ENCODE measurements at regions not wholly inside any gene's neighbourhood (a gene's known extent, or its start where the extent isn't known, plus 50 kb on each side); places are given as distances from the start of the nearest gene placed in this dataset.
A peak's percentile ranks its signal among the peaks of the same experiment; 100 is the strongest.

- no peak for TF ChIP-seq ESRRG (CRISPR knock-in tag; IDR thresholded peaks at IDR 0.05)
- TF ChIP-seq ARNTL (CRISPR knock-in tag; IDR thresholded peaks at IDR 0.05; ENCODE audit: borderline replicate concordance, low read depth) = no peak
- no peak for TF ChIP-seq OSR1 (CRISPR knock-in tag; IDR thresholded peaks at IDR 0.05)
- TF ChIP-seq ZC3H10 (CRISPR knock-in tag; IDR thresholded peaks at IDR 0.05) = no peak
- TF ChIP-seq CSRNP3 (CRISPR knock-in tag; IDR thresholded peaks at IDR 0.05) = no peak
- no peak for TF ChIP-seq POU6F1 (CRISPR knock-in tag; IDR thresholded peaks at IDR 0.05; ENCODE audit: borderline replicate concordance, low read depth)
- TF ChIP-seq SNAI2 (CRISPR knock-in tag; IDR thresholded peaks at IDR 0.05) = no peak
- no peak for TF ChIP-seq ZNF8 (CRISPR knock-in tag; IDR thresholded peaks at IDR 0.05)
- no peak for TF ChIP-seq ZNF70 (CRISPR knock-in tag; IDR thresholded peaks at IDR 0.05)
- no peak for TF ChIP-seq RARB (CRISPR knock-in tag; IDR thresholded peaks at IDR 0.05)
- TF ChIP-seq ZFP3 (CRISPR knock-in tag; IDR thresholded peaks at IDR 0.05) = no peak
- no peak for TF ChIP-seq PPARA (CRISPR knock-in tag; IDR thresholded peaks at IDR 0.05; ENCODE audit: borderline replicate concordance)
- ATAC-seq = no peak
These were observed 311.0 kb downstream of the HLX start for GRCh38 chr1:221190249-221190648.

GRCh38 chr1:221192055-221192454 lies 312.8 kb downstream of the HLX start:
- peak; percentile 86 for ATAC-seq
- TF ChIP-seq BACH2 (CRISPR knock-in tag; IDR thresholded peaks at IDR 0.05; ENCODE audit: borderline replicate concordance) = no peak
- no peak for TF ChIP-seq OSR1 (CRISPR knock-in tag; IDR thresholded peaks at IDR 0.05)
- no peak for TF ChIP-seq ESRRG (CRISPR knock-in tag; IDR thresholded peaks at IDR 0.05)
- no peak for TF ChIP-seq ZNF70 (CRISPR knock-in tag; IDR thresholded peaks at IDR 0.05)
- no peak for TF ChIP-seq CSDC2 (CRISPR knock-in tag; IDR thresholded peaks at IDR 0.05)
- TF ChIP-seq ZFP30 (CRISPR knock-in tag; IDR thresholded peaks at IDR 0.05) = no peak
- no peak for TF ChIP-seq RARB (CRISPR knock-in tag; IDR thresholded peaks at IDR 0.05)
- no peak for TF ChIP-seq ISL1 (CRISPR knock-in tag; IDR thresholded peaks at IDR 0.05)
- no peak for TF ChIP-seq ZNF8 (CRISPR knock-in tag; IDR thresholded peaks at IDR 0.05)
- no peak for TF ChIP-seq TSHZ2 (CRISPR knock-in tag; IDR thresholded peaks at IDR 0.05)
- no peak for TF ChIP-seq SNAI2 (CRISPR knock-in tag; IDR thresholded peaks at IDR 0.05)
- TF ChIP-seq POU6F1 (CRISPR knock-in tag; IDR thresholded peaks at IDR 0.05; ENCODE audit: borderline replicate concordance, low read depth) = no peak
- no peak for TF ChIP-seq CREB5 (CRISPR knock-in tag; IDR thresholded peaks at IDR 0.05; ENCODE audit: low read depth)
- TF ChIP-seq ARNTL (CRISPR knock-in tag; IDR thresholded peaks at IDR 0.05; ENCODE audit: borderline replicate concordance, low read depth) = no peak
- no peak for TF ChIP-seq ZC3H10 (CRISPR knock-in tag; IDR thresholded peaks at IDR 0.05)
- TF ChIP-seq TOX (CRISPR knock-in tag; IDR thresholded peaks at IDR 0.05; ENCODE audit: borderline replicate concordance) = no peak
- no peak for TF ChIP-seq ZNF565 (CRISPR knock-in tag; conservative IDR thresholded peaks at IDR 0.05; ENCODE audit: low read depth)
- no peak for TF ChIP-seq CSRNP3 (CRISPR knock-in tag; IDR thresholded peaks at IDR 0.05)
- no peak for TF ChIP-seq PATZ1 (CRISPR knock-in tag; IDR thresholded peaks at IDR 0.05; ENCODE audit: borderline replicate concordance)
- TF ChIP-seq TCF4 (CRISPR knock-in tag; IDR thresholded peaks at IDR 0.05; ENCODE audit: borderline replicate concordance) = no peak
